ENCODE measurements at regions not wholly inside any gene's neighbourhood (a gene's known extent, or its start where the extent isn't known, plus 50 kb on each side); places are given as distances from the start of the nearest gene placed in this dataset.

DNA sequence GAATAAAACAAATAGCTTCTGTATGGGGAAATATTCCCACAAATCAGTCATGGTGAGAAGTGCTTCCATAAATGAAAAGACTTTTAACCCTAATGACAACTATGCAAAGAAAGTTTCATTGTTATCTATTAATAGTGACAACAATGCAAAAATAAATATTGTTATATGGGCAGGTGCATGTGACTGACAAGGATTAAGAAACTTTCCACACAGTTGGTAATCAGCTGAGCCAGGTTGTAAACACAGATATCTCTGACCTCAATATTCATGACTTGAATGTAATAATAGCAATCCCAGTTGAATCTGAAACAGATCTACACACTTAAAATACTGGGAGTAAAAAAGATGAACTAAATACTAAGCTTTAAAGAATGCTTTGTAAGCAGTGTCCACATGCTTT is 517.0 kb upstream of the SOX11 start:
- no peaks in the 10 kb centered on the region for H3K27me3 Mint-ChIP-seq

DNA sequence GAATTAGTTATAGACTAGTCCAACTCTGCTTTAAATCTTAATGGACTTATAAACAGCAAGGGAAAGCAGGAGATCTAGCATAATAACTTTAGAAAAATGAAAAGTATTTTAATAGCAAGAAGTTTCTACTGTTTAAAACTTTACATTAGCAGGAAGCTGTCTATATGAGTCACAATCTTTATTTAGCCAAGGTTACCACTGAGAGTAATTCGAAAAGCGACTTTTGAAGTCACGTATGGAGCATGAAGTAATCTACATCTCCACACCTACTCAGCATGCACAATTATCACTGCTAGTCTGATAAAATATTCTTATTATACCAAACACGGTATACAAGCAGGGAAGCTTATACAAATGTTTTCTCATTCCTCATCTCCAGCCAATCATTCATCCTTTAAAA is 515.4 kb upstream of the SOX11 start:
- ChIA-PET CTCF (no interaction called here), POLR2A (no interaction called here)
- no peak overlapping the region for H3K4me3 Mint-ChIP-seq
- no peaks in the 10 kb centered on the region for H3K27me3 Mint-ChIP-seq
- H3K27ac Mint-ChIP-seq, result no peak overlapping the region
- intact Hi-C loops (cut with micrococcal nuclease), result no loop called here
- H3K9me3 Mint-ChIP-seq, result no peaks in the 10 kb centered on the region
- ATAC-seq (ENCODE audit: low read depth) (no peak), DNase-seq (no peak)
- no peaks in the 10 kb centered on the region for H3K36me3 Mint-ChIP-seq (ENCODE audit: low read depth)
- no peaks in the 10 kb centered on the region for H3K4me1 Mint-ChIP-seq
- TF ChIP-seq, protein P1, sequence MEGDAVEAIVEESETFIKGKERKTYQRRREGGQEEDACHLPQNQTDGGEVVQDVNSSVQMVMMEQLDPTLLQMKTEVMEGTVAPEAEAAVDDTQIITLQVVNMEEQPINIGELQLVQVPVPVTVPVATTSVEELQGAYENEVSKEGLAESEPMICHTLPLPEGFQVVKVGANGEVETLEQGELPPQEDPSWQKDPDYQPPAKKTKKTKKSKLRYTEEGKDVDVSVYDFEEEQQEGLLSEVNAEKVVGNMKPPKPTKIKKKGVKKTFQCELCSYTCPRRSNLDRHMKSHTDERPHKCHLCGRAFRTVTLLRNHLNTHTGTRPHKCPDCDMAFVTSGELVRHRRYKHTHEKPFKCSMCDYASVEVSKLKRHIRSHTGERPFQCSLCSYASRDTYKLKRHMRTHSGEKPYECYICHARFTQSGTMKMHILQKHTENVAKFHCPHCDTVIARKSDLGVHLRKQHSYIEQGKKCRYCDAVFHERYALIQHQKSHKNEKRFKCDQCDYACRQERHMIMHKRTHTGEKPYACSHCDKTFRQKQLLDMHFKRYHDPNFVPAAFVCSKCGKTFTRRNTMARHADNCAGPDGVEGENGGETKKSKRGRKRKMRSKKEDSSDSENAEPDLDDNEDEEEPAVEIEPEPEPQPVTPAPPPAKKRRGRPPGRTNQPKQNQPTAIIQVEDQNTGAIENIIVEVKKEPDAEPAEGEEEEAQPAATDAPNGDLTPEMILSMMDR (IDR thresholded peaks at IDR 0.05), result no peak

More for the DNA sequence above, 517.0 kb upstream of the SOX11 start:
- ChIA-PET POLR2A (no interaction called here), CTCF (no interaction called here)
- DNase-seq, result no peak
- no peak for ATAC-seq (ENCODE audit: low read depth)
- no peak overlapping the region for H3K27ac Mint-ChIP-seq
- H3K4me3 Mint-ChIP-seq, result no peak overlapping the region
- H3K9me3 Mint-ChIP-seq, result no peaks in the 10 kb centered on the region
- H3K4me1 Mint-ChIP-seq, result no peaks in the 10 kb centered on the region
- no peaks in the 10 kb centered on the region for H3K36me3 Mint-ChIP-seq (ENCODE audit: low read depth)
- TF ChIP-seq, protein P1 (IDR thresholded peaks at IDR 0.05), result no peak
- intact Hi-C loops (cut with micrococcal nuclease), result no loop called here

DNA sequence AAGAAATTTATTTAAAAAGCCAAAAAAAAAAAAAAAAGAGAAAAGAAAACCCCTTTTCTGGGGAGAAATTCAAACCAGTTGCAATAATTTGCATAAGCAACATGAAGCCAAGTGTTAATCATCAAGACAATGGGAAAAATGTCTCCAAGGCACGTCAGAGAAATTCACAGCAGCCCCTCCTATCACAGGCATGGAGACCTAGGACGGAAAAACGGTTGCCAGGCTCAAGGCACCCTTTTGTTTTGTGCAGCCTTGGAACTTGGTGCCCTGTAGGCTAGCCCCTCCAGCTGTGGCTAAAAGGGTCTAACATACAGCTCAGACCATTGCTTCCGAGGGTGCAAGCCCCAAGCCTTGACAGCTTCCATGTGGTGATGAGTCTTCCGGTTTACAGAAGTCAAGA is 509.2 kb upstream of the SOX11 start:
- intact Hi-C loops (cut with micrococcal nuclease), result no loop called here
- Mint-ChIP-seq H3K4me3 (no peak overlapping the region), H3K36me3 (ENCODE audit: low read depth) (no peaks in the 10 kb centered on the region), H3K27ac (no peak overlapping the region), H3K27me3 (no peaks in the 10 kb centered on the region), H3K9me3 (peaks cover 5% of the 10 kb centered on the region), H3K4me1 (no peaks in the 10 kb centered on the region)
- CTCF ChIA-PET, result no interaction called here
- POLR2A ChIA-PET, result no interaction called here
- no peak for DNase-seq
- ATAC-seq (ENCODE audit: low read depth), result no peak
- TF ChIP-seq, protein P1 (IDR thresholded peaks at IDR 0.05), result no peak

DNA sequence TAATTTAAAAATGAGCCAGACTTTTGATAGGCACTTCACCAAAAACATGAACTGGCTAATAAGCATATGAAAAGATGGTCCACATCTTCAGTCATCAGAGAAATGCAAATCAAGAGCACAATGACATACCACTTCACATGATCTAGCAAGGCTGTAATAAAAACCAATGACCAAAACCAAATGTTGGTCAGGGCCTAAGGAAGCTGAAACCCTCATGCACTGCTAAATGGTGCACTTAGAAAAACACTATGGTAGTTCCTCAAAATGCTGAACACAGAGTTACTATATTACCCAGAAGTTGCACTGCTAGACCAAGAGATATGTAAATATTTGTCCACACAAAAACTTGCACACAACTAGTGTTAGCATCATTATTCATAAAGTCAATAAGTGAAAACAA is 504.9 kb upstream of the SOX11 start:
- no peak overlapping the region for H3K4me3 Mint-ChIP-seq
- ChIA-PET CTCF (no interaction called here), POLR2A (no interaction called here)
- H3K4me1 Mint-ChIP-seq, result no peaks in the 10 kb centered on the region
- no peak for DNase-seq
- TF ChIP-seq, protein P1 (IDR thresholded peaks at IDR 0.05), result no peak
- no peaks in the 10 kb centered on the region for H3K36me3 Mint-ChIP-seq (ENCODE audit: low read depth)
- peaks cover 3% of the 10 kb centered on the region for H3K9me3 Mint-ChIP-seq
- intact Hi-C loops (cut with micrococcal nuclease), result no loop called here
- no peak overlapping the region for H3K27ac Mint-ChIP-seq
- no peaks in the 10 kb centered on the region for H3K27me3 Mint-ChIP-seq
- no peak for ATAC-seq (ENCODE audit: low read depth)

DNA sequence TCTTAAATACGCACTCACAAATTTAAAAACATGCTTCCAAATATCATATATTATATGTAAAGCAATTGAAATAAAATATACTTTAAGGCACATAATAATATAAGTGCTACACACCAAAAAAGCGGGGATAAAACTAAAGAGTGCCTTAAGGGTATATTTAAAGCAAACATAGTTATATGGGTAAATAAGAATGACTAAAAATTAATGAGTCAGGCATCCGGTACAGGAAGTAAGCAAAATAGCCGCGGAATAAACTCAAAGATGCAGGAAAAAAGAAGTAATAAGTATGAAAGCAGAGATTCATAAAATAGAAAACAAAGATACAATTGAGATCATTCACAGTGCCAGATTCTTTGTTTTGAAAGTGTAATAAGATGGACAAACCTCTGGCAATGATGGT is 503.5 kb upstream of the SOX11 start:
- no peak for ATAC-seq (ENCODE audit: low read depth)
- ChIA-PET CTCF (no interaction called here), POLR2A (no interaction called here)
- Mint-ChIP-seq H3K36me3 (ENCODE audit: low read depth) (no peaks in the 10 kb centered on the region), H3K9me3 (peaks cover 2% of the 10 kb centered on the region), H3K4me1 (no peaks in the 10 kb centered on the region), H3K4me3 (no peak overlapping the region), H3K27ac (no peak overlapping the region), H3K27me3 (no peaks in the 10 kb centered on the region)
- intact Hi-C loops (cut with micrococcal nuclease), result no loop called here
- TF ChIP-seq, protein P1 (IDR thresholded peaks at IDR 0.05), result no peak
- no peak for DNase-seq

Measured in activated B cell treated with CpG ODN at 0.5 μM for 24 hours (primary cell).